ENCODE measurements at regions not wholly inside any gene's neighbourhood (a gene's known extent, or its start where the extent isn't known, plus 50 kb on each side); places are given as distances from the start of the nearest gene placed in this dataset.

- TF ChIP-seq XRCC5 (optimal IDR thresholded peaks at IDR 0.05; ENCODE audit: low read length) (no peak), ZNF614 (CRISPR knock-in tag; IDR thresholded peaks at IDR 0.05; ENCODE audit: borderline replicate concordance) (0 out of 2 replicates have a peak, but pooled peaks have one; percentile 24), KDM4B (CRISPR knock-in tag; IDR thresholded peaks at IDR 0.05) (no peak), FUBP1 (CRISPR knock-in tag; IDR thresholded peaks at IDR 0.05; ENCODE audit: borderline replicate concordance) (no peak), U2AF1 (optimal IDR thresholded peaks at IDR 0.05; ENCODE audit: low read depth, low read length) (no peak), ZNF652 (CRISPR knock-in tag; IDR thresholded peaks at IDR 0.05; ENCODE audit: borderline replicate concordance, low read depth) (0 out of 2 replicates have a peak, but pooled peaks have one; percentile 26), SP5 (CRISPR knock-in tag; IDR thresholded peaks at IDR 0.05; ENCODE audit: borderline replicate concordance, low read depth) (0 out of 2 replicates have a peak, but pooled peaks have one; percentile 16), CBX2 (IDR thresholded peaks at IDR 0.05; ENCODE audit: low read depth, low read length) (no peak), CBX2 (CRISPR knock-in tag; IDR thresholded peaks at IDR 0.05; ENCODE audit: low read depth) (no peak), EP300 (IDR thresholded peaks at IDR 0.05; ENCODE audit: low read depth in 2 of 2, low read length in 2 of 2) (peak; percentile 41 to 88; a peak in 2 of 4 replicates), EP300 (CRISPR knock-in tag; IDR thresholded peaks at IDR 0.05; ENCODE audit: borderline replicate concordance) (peak; percentile 12; the same call in 1 of the 2 replicates), ISL2 (CRISPR knock-in tag; IDR thresholded peaks at IDR 0.05) (peak; percentile 81), RORA (CRISPR knock-in tag; IDR thresholded peaks at IDR 0.05) (no peak), NBN (conservative IDR thresholded peaks at IDR 0.05) (no peak), ZZZ3 (CRISPR knock-in tag; IDR thresholded peaks at IDR 0.05; ENCODE audit: borderline replicate concordance) (no peak), ZNF605 (CRISPR knock-in tag; IDR thresholded peaks at IDR 0.05) (no peak)
- TF ChIP-seq, protein P1, sequence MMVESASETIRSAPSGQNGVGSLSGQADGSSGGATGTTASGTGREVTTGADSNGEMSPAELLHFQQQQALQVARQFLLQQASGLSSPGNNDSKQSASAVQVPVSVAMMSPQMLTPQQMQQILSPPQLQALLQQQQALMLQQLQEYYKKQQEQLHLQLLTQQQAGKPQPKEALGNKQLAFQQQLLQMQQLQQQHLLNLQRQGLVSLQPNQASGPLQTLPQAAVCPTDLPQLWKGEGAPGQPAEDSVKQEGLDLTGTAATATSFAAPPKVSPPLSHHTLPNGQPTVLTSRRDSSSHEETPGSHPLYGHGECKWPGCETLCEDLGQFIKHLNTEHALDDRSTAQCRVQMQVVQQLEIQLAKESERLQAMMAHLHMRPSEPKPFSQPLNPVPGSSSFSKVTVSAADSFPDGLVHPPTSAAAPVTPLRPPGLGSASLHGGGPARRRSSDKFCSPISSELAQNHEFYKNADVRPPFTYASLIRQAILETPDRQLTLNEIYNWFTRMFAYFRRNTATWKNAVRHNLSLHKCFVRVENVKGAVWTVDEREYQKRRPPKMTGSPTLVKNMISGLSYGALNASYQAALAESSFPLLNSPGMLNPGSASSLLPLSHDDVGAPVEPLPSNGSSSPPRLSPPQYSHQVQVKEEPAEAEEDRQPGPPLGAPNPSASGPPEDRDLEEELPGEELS (CRISPR knock-in tag; IDR thresholded peaks at IDR 0.05): peak; percentile 55
- TF ChIP-seq, protein P2, sequence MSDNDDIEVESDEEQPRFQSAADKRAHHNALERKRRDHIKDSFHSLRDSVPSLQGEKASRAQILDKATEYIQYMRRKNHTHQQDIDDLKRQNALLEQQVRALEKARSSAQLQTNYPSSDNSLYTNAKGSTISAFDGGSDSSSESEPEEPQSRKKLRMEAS (IDR thresholded peaks at IDR 0.05): peak; percentile 33; the same call in 1 of the 2 replicates
- TF ChIP-seq, protein P3, sequence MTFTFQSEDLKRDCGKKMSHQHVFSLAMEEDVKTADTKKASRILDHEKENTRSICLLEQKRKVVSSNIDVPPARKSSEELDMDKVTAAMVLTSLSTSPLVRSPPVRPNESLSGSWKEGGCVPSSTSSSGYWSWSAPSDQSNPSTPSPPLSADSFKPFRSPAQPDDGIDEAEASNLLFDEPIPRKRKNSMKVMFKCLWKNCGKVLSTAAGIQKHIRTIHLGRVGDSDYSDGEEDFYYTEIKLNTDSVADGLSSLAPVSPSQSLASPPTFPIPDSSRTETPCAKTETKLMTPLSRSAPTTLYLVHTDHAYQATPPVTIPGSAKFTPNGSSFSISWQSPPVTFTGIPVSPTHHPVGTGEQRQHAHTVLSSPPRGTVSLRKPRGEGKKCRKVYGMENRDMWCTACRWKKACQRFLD (CRISPR knock-in tag; IDR thresholded peaks at IDR 0.05; ENCODE audit: borderline replicate concordance): no peak
- TF ChIP-seq, protein P4, sequence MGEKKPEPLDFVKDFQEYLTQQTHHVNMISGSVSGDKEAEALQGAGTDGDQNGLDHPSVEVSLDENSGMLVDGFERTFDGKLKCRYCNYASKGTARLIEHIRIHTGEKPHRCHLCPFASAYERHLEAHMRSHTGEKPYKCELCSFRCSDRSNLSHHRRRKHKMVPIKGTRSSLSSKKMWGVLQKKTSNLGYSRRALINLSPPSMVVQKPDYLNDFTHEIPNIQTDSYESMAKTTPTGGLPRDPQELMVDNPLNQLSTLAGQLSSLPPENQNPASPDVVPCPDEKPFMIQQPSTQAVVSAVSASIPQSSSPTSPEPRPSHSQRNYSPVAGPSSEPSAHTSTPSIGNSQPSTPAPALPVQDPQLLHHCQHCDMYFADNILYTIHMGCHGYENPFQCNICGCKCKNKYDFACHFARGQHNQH (CRISPR knock-in tag; IDR thresholded peaks at IDR 0.05): 0 out of 2 replicates have a peak, but pooled peaks have one; percentile 53
- TF ChIP-seq, protein P5, sequence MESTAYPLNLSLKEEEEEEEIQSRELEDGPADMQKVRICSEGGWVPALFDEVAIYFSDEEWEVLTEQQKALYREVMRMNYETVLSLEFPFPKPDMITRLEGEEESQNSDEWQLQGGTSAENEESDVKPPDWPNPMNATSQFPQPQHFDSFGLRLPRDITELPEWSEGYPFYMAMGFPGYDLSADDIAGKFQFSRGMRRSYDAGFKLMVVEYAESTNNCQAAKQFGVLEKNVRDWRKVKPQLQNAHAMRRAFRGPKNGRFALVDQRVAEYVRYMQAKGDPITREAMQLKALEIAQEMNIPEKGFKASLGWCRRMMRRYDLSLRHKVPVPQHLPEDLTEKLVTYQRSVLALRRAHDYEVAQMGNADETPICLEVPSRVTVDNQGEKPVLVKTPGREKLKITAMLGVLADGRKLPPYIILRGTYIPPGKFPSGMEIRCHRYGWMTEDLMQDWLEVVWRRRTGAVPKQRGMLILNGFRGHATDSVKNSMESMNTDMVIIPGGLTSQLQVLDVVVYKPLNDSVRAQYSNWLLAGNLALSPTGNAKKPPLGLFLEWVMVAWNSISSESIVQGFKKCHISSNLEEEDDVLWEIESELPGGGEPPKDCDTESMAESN (CRISPR knock-in tag; conservative IDR thresholded peaks at IDR 0.05): peak; percentile 48; the same call in 1 of the 2 replicates
Observed at GRCh38 chr4:12949719-12950490, 534.2 kb downstream of the RAB28 start (continued).

Data from HepG2 (cell line).